Tibial artery (tissue), 4 donors: ENCODE measurements at regions not wholly inside any gene's neighbourhood (a gene's known extent, or its start where the extent isn't known, plus 50 kb on each side); places are given as distances from the start of the nearest gene placed in this dataset.

Experiments
- DNase-seq, 2 donors: peaks; one replicate each; pipeline ENCODE4 v3.0.0-alpha.2; 2019
- H3K27ac ChIP-seq, 2 donors: fragments of 200-600 bp; sonication (generic) in 1 of 2; 1 replicate in 1 of 2; 2 replicates in 1 of 2; pipeline ENCODE4 v1.5.1; 2018 to 2019; ENCODE audit warnings: mild to moderate bottlenecking in 1 of 2
- H3K27me3 ChIP-seq, 2 donors: fragments of 200-600 bp; sonication (generic) in 1 of 2; one replicate each; pipeline versions ENCODE4 v1.5.1 to v1.6.0; 2016 to 2019
- H3K36me3 ChIP-seq, 3 donors: fragments of 200-600 bp; sonication (generic) in 2 of 3; one replicate each; pipeline ENCODE4 v1.5.1; 2016 to 2019; ENCODE audit warnings: mild to moderate bottlenecking in 2 of 3
- H3K4me1 ChIP-seq, 4 donors: fragments of 200-600 bp; sonication (generic) in 2 of 4; 1 replicate in 3 of 4; 2 replicates in 1 of 4; pipeline ENCODE4 v1.5.1; 2016 to 2019
- H3K4me3 ChIP-seq, 2 donors: fragments of 200-600 bp; sonication (generic) in 1 of 2; 1 replicate in 1 of 2; 2 replicates in 1 of 2; pipeline ENCODE4 v1.5.1; 2018 to 2019; ENCODE audit warnings: mild to moderate bottlenecking in 2 of 2
- H3K9me3 ChIP-seq, 3 donors: fragments of 200-600 bp; sonication (generic) in 1 of 3; one replicate each; pipeline ENCODE4 v1.5.1; 2016 to 2019
- CTCF ChIP-seq, 2 experiments: fragments of 200-600 bp in 1 of 2; fragments of 450-650 bp in 1 of 2; IDR thresholded peaks; one replicate each; pipeline ENCODE4 v1.5.1; 2017 to 2019; ENCODE audit warnings: antibody characterized with exemption in 2 of 2, mild to moderate bottlenecking in 1 of 2, moderate library complexity in 1 of 2
- intact Hi-C: fragments of 100-400 bp; cut with DNase I; formaldehyde crosslinking; loops from one replicate; pipeline ENCODE4 v1.15.0; 2023; ENCODE audit warnings: low total_unique reads

DNA sequence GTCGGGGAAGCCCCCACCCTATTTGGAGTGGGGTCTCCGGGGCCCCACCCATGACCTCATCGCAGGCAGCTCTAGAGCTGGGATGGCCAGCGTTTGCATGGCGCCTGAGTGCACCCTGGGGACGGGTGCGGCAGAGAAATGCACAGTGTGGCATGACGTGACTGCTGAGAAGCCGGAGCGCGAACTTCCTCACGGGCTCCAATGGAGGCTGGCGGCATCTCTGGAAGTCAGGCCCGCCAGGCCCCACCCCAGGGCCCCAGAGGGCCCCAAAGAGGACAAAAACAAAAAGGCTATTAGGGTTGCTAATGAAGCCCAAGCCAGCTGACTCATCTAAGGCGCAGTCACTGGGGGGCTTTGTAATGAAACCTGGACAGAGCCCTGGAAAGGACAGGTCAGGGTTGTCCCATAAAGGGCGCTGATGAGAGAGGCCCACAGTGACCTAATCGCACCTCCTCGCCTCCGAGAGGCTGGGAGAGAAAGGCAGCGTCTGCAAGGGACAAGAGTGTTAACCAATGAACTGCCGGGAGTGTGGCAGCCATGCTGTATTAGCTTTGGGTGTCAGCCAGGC, 86.0 kb upstream of the C1QTNF7 start:
- Histone ChIP-seq H3K27me3 (no peaks in the 10 kb centered on the region), H3K4me1 (peaks cover 0 to 73% (median 7%) of the 10 kb centered on the region in 4 donors), H3K9me3 (no peaks in the 10 kb centered on the region), H3K27ac (peak overlapping the region in 1 of 2 donors; percentile 49), H3K4me3 (no peak overlapping the region), H3K36me3 (no peaks in the 10 kb centered on the region)
- TF ChIP-seq CTCF (IDR thresholded peaks at IDR 0.05), result no peak
- intact Hi-C loops, result no loop called here
- no peak for DNase-seq

DNA sequence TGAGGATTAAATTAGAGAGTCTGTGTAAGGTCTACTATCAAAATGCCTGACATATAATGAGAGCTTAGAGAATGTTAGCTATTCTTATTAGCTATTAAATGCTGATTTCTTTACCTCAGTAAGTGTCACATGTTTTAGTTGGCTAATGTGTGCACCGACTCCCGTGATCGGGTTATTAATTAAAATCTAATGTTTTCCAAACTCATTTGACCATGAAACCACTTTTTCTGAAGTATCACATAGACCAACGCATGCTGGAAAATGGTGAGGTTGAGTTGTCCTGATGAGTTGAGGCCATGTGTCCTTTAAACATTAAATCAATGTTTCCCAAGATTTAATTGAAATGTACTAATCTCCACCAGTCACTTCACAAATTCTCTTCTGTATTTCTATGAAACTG, 84.8 kb upstream of the C1QTNF7 start:
- H3K27me3 ChIP-seq, result no peaks in the 10 kb centered on the region
- no peak overlapping the region for H3K27ac ChIP-seq
- intact Hi-C loops, result no loop called here
- DNase-seq, result no peak
- TF ChIP-seq CTCF (IDR thresholded peaks at IDR 0.05), result no peak
- no peaks in the 10 kb centered on the region for H3K9me3 ChIP-seq
- H3K4me1 ChIP-seq, result peaks cover 0 to 74% (median 7%) of the 10 kb centered on the region in 4 donors
- H3K4me3 ChIP-seq, result no peak overlapping the region
- no peaks in the 10 kb centered on the region for H3K36me3 ChIP-seq

- intact Hi-C loops, result no loop called here
- H3K4me3 ChIP-seq, result no peak overlapping the region
- no peaks in the 10 kb centered on the region for H3K9me3 ChIP-seq
- H3K27ac ChIP-seq, result no peak overlapping the region
- H3K36me3 ChIP-seq, result no peaks in the 10 kb centered on the region
- no peak for TF ChIP-seq CTCF (IDR thresholded peaks at IDR 0.05)
- no peaks in the 10 kb centered on the region for H3K27me3 ChIP-seq
- H3K4me1 ChIP-seq, result peaks cover 0 to 74% (median 7%) of the 10 kb centered on the region in 4 donors
- DNase-seq, result no peak
Observed at GRCh38 chr4:15343581-15343980, 84.3 kb upstream of the C1QTNF7 start.

DNA sequence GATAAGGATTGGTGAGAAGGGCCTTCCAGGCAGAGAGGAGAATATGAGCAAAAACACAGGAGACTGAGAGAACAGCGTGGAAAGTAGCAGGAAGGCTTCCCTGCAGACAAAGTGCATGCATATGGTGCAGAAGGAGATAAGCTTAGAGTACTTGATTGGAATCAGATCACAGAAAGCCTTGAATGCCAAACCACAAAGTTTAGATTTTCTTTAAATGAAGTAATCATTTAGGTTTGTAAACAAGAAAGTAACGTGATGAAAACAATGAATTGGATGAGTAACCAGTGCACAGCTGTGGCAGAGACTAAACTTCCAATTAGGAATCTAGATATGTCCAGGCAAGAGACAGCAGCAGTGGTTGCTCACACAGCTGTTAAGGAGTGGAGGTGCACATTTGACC, 83.8 kb upstream of the C1QTNF7 start:
- H3K4me3 ChIP-seq, result no peak overlapping the region
- H3K4me1 ChIP-seq, result peaks cover 0 to 74% (median 7%) of the 10 kb centered on the region in 4 donors
- H3K36me3 ChIP-seq, result no peaks in the 10 kb centered on the region
- no peaks in the 10 kb centered on the region for H3K9me3 ChIP-seq
- TF ChIP-seq CTCF (IDR thresholded peaks at IDR 0.05), result no peak
- no peak overlapping the region for H3K27ac ChIP-seq
- no peak for DNase-seq
- H3K27me3 ChIP-seq, result no peaks in the 10 kb centered on the region
- intact Hi-C loops, result no loop called here

DNA sequence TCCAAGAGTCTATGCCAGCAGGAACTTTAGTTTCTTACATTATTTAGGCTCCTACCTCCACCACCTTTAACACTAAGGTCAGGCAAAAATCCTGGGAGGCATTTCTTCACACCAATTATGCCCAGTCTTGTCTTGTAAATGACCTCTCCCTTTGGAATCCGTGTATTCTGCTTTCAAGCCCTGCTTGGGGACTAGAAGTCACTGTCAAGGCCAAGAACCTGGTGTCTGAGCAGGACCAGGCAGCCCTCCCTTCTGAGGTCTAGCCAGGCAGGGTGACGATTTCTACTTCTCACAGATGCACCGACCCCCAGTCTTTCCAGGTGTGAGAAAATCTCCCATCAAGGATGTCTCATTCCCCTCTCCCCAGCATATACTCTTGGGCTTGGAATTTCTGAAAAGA, 82.7 kb upstream of the C1QTNF7 start:
- intact Hi-C loops, result no loop called here
- Histone ChIP-seq H3K27me3 (no peaks in the 10 kb centered on the region), H3K4me3 (no peak overlapping the region), H3K36me3 (no peaks in the 10 kb centered on the region), H3K27ac (no peak overlapping the region), H3K9me3 (no peaks in the 10 kb centered on the region), H3K4me1 (peaks cover 0 to 75% (median 10%) of the 10 kb centered on the region in 4 donors)
- DNase-seq, result no peak
- no peak for TF ChIP-seq CTCF (IDR thresholded peaks at IDR 0.05)

- H3K4me3 ChIP-seq, result no peak overlapping the region
- H3K27me3 ChIP-seq, result no peaks in the 10 kb centered on the region
- DNase-seq, result no peak
- no peaks in the 10 kb centered on the region for H3K9me3 ChIP-seq
- intact Hi-C loops, result no loop called here
- no peak overlapping the region for H3K27ac ChIP-seq
- no peaks in the 10 kb centered on the region for H3K36me3 ChIP-seq
- no peak for TF ChIP-seq CTCF (IDR thresholded peaks at IDR 0.05)
- peaks cover 0 to 78% (median 7%) of the 10 kb centered on the region in 4 donors for H3K4me1 ChIP-seq
Observed at GRCh38 chr4:15348236-15348635, 79.6 kb upstream of the C1QTNF7 start.
